GM12872 (cell line): ENCODE measurements at regions not wholly inside any gene's neighbourhood (a gene's known extent, or its start where the extent isn't known, plus 50 kb on each side); places are given as distances from the start of the nearest gene placed in this dataset.

Experiments
- CTCF ChIP-seq: IDR thresholded peaks from 3 replicates; pipeline ENCODE4 v1.5.1; 2011; ENCODE audit warnings: low read depth, mild to moderate bottlenecking, low read length, moderate library complexity; ENCODE audit not compliant: insufficient read depth

- no peak for TF ChIP-seq CTCF
These were observed 230.8 kb upstream of the AGTR2 start for GRCh38 chrX:115939636-115940160.

GRCh38 chrX:115940348-115940747, 230.2 kb upstream of the AGTR2 start:
- TF ChIP-seq CTCF: 0 out of 3 replicates have a peak, but pooled peaks have one; percentile 2

GRCh38 chrX:115940888-115941332, 229.6 kb upstream of the AGTR2 start:
- TF ChIP-seq CTCF: peak; percentile 28; the same call in 1 of the 3 replicates

- no peak for TF ChIP-seq CTCF
These were observed 229.2 kb upstream of the AGTR2 start for GRCh38 chrX:115941388-115941787.

GRCh38 chrX:115946059-115946458, 224.5 kb upstream of the AGTR2 start:
- no peak for TF ChIP-seq CTCF

- TF ChIP-seq CTCF: peak; percentile 41
These were observed 222.3 kb upstream of the AGTR2 start for GRCh38 chrX:115948018-115948923.

GRCh38 chrX:115949900-115950822, 220.4 kb upstream of the AGTR2 start:
- no peak for TF ChIP-seq CTCF
